H1 (cell line): ENCODE measurements at regions not wholly inside any gene's neighbourhood (a gene's known extent, or its start where the extent isn't known, plus 50 kb on each side); places are given as distances from the start of the nearest gene placed in this dataset.

Experiments
- CTCF ChIA-PET: fragments of 300-600 bp; sonication (Branson Sonifier 250); formaldehyde crosslinking; loops from one replicate; lab custom pipeline; 2021; ENCODE audit not compliant: partially characterized antibody; lab: Charles Lee
- POLR2A ChIA-PET: fragments of 300-600 bp; sonication (Branson Sonifier 250); formaldehyde crosslinking; loops from one replicate; lab custom pipeline; 2021; ENCODE audit warnings: inconsistent platforms; ENCODE audit not compliant: partially characterized antibody; lab: Charles Lee
- DNase-seq, 2 experiments: peaks; one replicate each; pipeline versions ENCODE4 v3.0.0 to v3.0.0-alpha.2; 2010 to 2022; ENCODE audit warnings: low spot score in 2 of 2, low read depth in 1 of 2, mixed read lengths in 1 of 2
- FAIRE-seq: peaks from 2 replicates; lab custom pipeline; 2011; peaks lifted over from hg19 to GRCh38; lab: Jason Lieb, UNC
- H2AFZ ChIP-seq: 2 replicates; pipeline ENCODE4 v1.8.1; 2012; ENCODE audit warnings: low read length, inconsistent platforms
- H2AK5ac ChIP-seq: 2 replicates; pipeline ENCODE4 v1.6.1; 2013; ENCODE audit warnings: low read depth, low read length
- H2BK120ac ChIP-seq: replicated peaks from 2 replicates; pipeline ENCODE3; 2013; ENCODE audit warnings: low read depth, low read length, inconsistent platforms
- H2BK12ac ChIP-seq: 2 replicates; pipeline ENCODE4 v1.6.1; 2013; ENCODE audit warnings: low read depth, low read length
- H2BK15ac ChIP-seq: 2 replicates; pipeline ENCODE4 v1.6.1; 2013; ENCODE audit warnings: low read length
- H2BK20ac ChIP-seq: 2 replicates; pipeline ENCODE4 v1.6.1; 2013; ENCODE audit warnings: low read length
- H2BK5ac ChIP-seq: 2 replicates; pipeline ENCODE4 v1.6.1; 2013; ENCODE audit warnings: low read depth, low read length
- H3K14ac ChIP-seq: 2 replicates; pipeline ENCODE4 v1.6.1; 2013; ENCODE audit warnings: inconsistent platforms; ENCODE audit not compliant: insufficient read length
- H3K18ac ChIP-seq: 2 replicates; pipeline ENCODE4 v1.6.1; 2013; ENCODE audit warnings: low read length; ENCODE audit errors: extremely low read depth
- H3K23ac ChIP-seq: 2 replicates; pipeline ENCODE4 v1.6.1; 2013; ENCODE audit warnings: inconsistent platforms; ENCODE audit not compliant: insufficient read length
- H3K23me2 ChIP-seq: 2 replicates; pipeline ENCODE4 v1.6.1; 2013; ENCODE audit warnings: low read depth, low read length
- H3K27ac ChIP-seq: 2 replicates; pipeline ENCODE4 v1.6.1; 2011; ENCODE audit warnings: low read depth, low read length, inconsistent platforms
- H3K27me3 ChIP-seq, 4 experiments: replicated peaks in 1 of 4; 1 replicate in 1 of 4; 2 replicates in 3 of 4; pipeline versions ENCODE4 v1.6.1 to v1.8.1; 2011 to 2013; ENCODE audit warnings: low read length in 3 of 4, mild to moderate bottlenecking in 3 of 4, inconsistent platforms in 2 of 4, mixed read lengths in 2 of 4, moderate library complexity in 1 of 4; ENCODE audit not compliant: control insufficient read depth in 3 of 4, insufficient read depth in 3 of 4; ENCODE audit errors: extremely low read depth in 1 of 4
- H3K36me3 ChIP-seq, 4 experiments: 2 replicates each; pipeline versions ENCODE4 v1.6.1 to v1.8.1; 2011 to 2013; ENCODE audit warnings: mild to moderate bottlenecking in 4 of 4, low read length in 3 of 4, moderate library complexity in 2 of 4, control low read depth in 1 of 4, inconsistent platforms in 1 of 4; ENCODE audit not compliant: insufficient read depth in 4 of 4, control insufficient read depth in 2 of 4
- H3K4ac ChIP-seq: replicated peaks from 2 replicates; pipeline ENCODE3; 2013; ENCODE audit warnings: low read length, low read depth, mixed read lengths, inconsistent platforms; ENCODE audit not compliant: insufficient read length
- H3K4me1 ChIP-seq, 4 experiments: replicated peaks in 1 of 4; 1 replicate in 1 of 4; 2 replicates in 3 of 4; pipeline versions ENCODE4 v1.6.1 to v1.8.1; 2011 to 2013; ENCODE audit warnings: low read length in 3 of 4, inconsistent platforms in 2 of 4, mixed read lengths in 1 of 4; ENCODE audit not compliant: insufficient read depth in 4 of 4, control insufficient read depth in 3 of 4
- H3K4me2 ChIP-seq, 2 experiments: 2 replicates each; pipeline versions ENCODE4 v1.6.1 to v1.8.1; 2011 to 2013; ENCODE audit warnings: low read depth in 2 of 2, low read length in 2 of 2, control low read depth in 1 of 2, inconsistent platforms in 1 of 2, mild to moderate bottlenecking in 1 of 2; ENCODE audit not compliant: insufficient read depth in 1 of 2
- H3K4me3 ChIP-seq, 4 experiments: fragments of 200-600, 300-600 bp in 1 of 4; sonication (generic), shearing (Covaris generic), sonication (Bioruptor Twin) in 1 of 4; 2 replicates each; pipeline versions ENCODE4 v1.5.1 to v1.8.1; 2011 to 2016; ENCODE audit warnings: low read length in 4 of 4, low read depth in 3 of 4, control low read depth in 2 of 4, inconsistent platforms in 2 of 4, mild to moderate bottlenecking in 2 of 4, mixed read lengths in 1 of 4, moderate library complexity in 1 of 4; ENCODE audit not compliant: insufficient read depth in 2 of 4; ENCODE audit errors: extremely low read depth in 1 of 4
- H3K56ac ChIP-seq: replicated peaks from 2 replicates; pipeline ENCODE3; 2013; ENCODE audit warnings: low read depth, mild to moderate bottlenecking, mixed read lengths, low read length, inconsistent platforms; ENCODE audit not compliant: insufficient read length
- H3K79me1 ChIP-seq: 2 replicates; pipeline ENCODE4 v1.6.1; 2013; ENCODE audit warnings: low read depth, low read length, control low read depth
- H3K79me2 ChIP-seq, 2 experiments: 2 replicates each; pipeline versions ENCODE4 v1.6.1 to v1.8.1; 2012 to 2013; ENCODE audit warnings: low read length in 2 of 2, mild to moderate bottlenecking in 2 of 2, inconsistent platforms in 1 of 2; ENCODE audit not compliant: insufficient read depth in 2 of 2, control insufficient read depth in 1 of 2
- H3K9ac ChIP-seq, 4 experiments: replicated peaks in 1 of 4; 1 replicate in 1 of 4; 2 replicates in 3 of 4; pipeline versions ENCODE4 v1.6.1 to v1.8.1; 2011 to 2013; ENCODE audit warnings: low read depth in 3 of 4, low read length in 3 of 4, control low read depth in 2 of 4, mild to moderate bottlenecking in 2 of 4, moderate library complexity in 2 of 4, inconsistent platforms in 1 of 4; ENCODE audit errors: extremely low read depth in 1 of 4
- H3K9me3 ChIP-seq, 2 experiments: 2 replicates each; pipeline versions ENCODE4 v1.6.1 to v1.8.1; 2012 to 2013; ENCODE audit warnings: mild to moderate bottlenecking in 2 of 2, moderate library complexity in 2 of 2, control low read depth in 1 of 2, inconsistent platforms in 1 of 2, low read depth in 1 of 2, low read length in 1 of 2, mixed read lengths in 1 of 2; ENCODE audit not compliant: insufficient read depth in 2 of 2
- H4K20me1 ChIP-seq, 2 experiments: replicated peaks in 1 of 2; 2 replicates each; pipeline versions ENCODE3 to v1.8.1; 2011 to 2013; ENCODE audit warnings: inconsistent platforms in 2 of 2, low read length in 2 of 2, mild to moderate bottlenecking in 1 of 2; ENCODE audit not compliant: insufficient read depth in 2 of 2, control insufficient read depth in 1 of 2
- H4K5ac ChIP-seq: 2 replicates; pipeline ENCODE4 v1.6.1; 2013; ENCODE audit warnings: low read length, low read depth, mixed read lengths, inconsistent platforms; ENCODE audit not compliant: insufficient read length
- H4K8ac ChIP-seq: 2 replicates; pipeline ENCODE4 v1.8.0; 2013; ENCODE audit warnings: mild to moderate bottlenecking, moderate library complexity, low read length, inconsistent platforms; ENCODE audit not compliant: insufficient read depth; ENCODE audit errors: extremely low read depth
- H4K91ac ChIP-seq: replicated peaks from 2 replicates; pipeline ENCODE3; 2013; ENCODE audit warnings: low read length, mixed read lengths, inconsistent platforms; ENCODE audit not compliant: insufficient read length
- CTCF ChIP-seq, 3 experiments: IDR thresholded peaks; 1 replicate in 2 of 3; 2 replicates in 1 of 3; pipeline versions ENCODE4 v1.5.1 to v1.6.1; 2011; ENCODE audit warnings: low read length in 3 of 3, mild to moderate bottlenecking in 3 of 3, inconsistent platforms in 2 of 3, low read depth in 1 of 3, moderate library complexity in 1 of 3; ENCODE audit not compliant: insufficient read depth in 1 of 3; ENCODE audit errors: control extremely low read depth in 1 of 3
- SAP30 ChIP-seq: fragments of 300-600 bp; sonication (generic); IDR thresholded peaks from 2 replicates; pipeline ENCODE4 v1.7.1; 2012; ENCODE audit warnings: low read length, moderate library complexity, mild to moderate bottlenecking, inconsistent platforms; ENCODE audit not compliant: insufficient read depth, insufficient replicate concordance
- WGBS, 2 experiments: shearing (Covaris generic) in 1 of 2; methylation state at CpG; one replicate each; pipeline versions ENCODE4 v1.1.6 to v1.1.7; 2013 to 2015; ENCODE audit warnings: low lambda C conversion rate in 2 of 2, mixed read lengths in 2 of 2, inconsistent platforms in 1 of 2, low coverage in 1 of 2, missing lambda C conversion rate in 1 of 2; ENCODE audit not compliant: insufficient replicate concordance in 2 of 2, insufficient coverage in 1 of 2, insufficient read length in 1 of 2; ENCODE audit errors: extremely low coverage in 1 of 2, missing lambda C conversion rate in 1 of 2; 5-methylcytosine and 5-hydroxymethylcytosine counted together

GRCh38 chr12:90323217-90323616, 614.6 kb upstream of the ATP2B1 start:
- no peak overlapping the region for H3K56ac ChIP-seq
- H2BK120ac ChIP-seq, result no peak overlapping the region
- WGBS, 2 experiments, result 88% methylated on average over 1 of the region's 1 CpG; no CpG with 5 or more reads in 1 of the 2 experiments
- H3K4me3 ChIP-seq, result no peak overlapping the region
- H2BK20ac ChIP-seq, result no peak overlapping the region
- no peak overlapping the region for H3K14ac ChIP-seq
- no peaks in the 10 kb centered on the region for H4K20me1 ChIP-seq
- 0 out of 8 replicates have a peak, but pooled peaks cover 0 to 3% (median 0%) of the 10 kb centered on the region in 4 experiments for H3K36me3 ChIP-seq
- no peak overlapping the region for H2BK5ac ChIP-seq
- H4K5ac ChIP-seq, result no peak overlapping the region
- DNase-seq, result no peak
- TF ChIP-seq CTCF (IDR thresholded peaks at IDR 0.05; ENCODE audit: control extremely low read depth in 1 of 3, insufficient read depth in 1 of 3, low read depth in 1 of 3, low read length in 3 of 3) (no peak), SAP30 (no peak)
- H2BK12ac ChIP-seq, result no peak overlapping the region
- peaks cover 0 to 3% (median under 1%) of the 10 kb centered on the region in 4 experiments; a peak in 1 of 7 replicates for H3K4me1 ChIP-seq
- ChIA-PET CTCF (no interaction called here), POLR2A (no interaction called here)
- H3K4ac ChIP-seq, result no peak overlapping the region
- H4K91ac ChIP-seq, result no peak overlapping the region
- peaks cover 0 to 3% of the 10 kb centered on the region in 2 experiments; a peak in 2 of 4 replicates for H3K9me3 ChIP-seq
- no peak overlapping the region for H3K9ac ChIP-seq
- H4K8ac ChIP-seq, result no peak overlapping the region
- H3K79me1 ChIP-seq, result no peaks in the 10 kb centered on the region
- H3K4me2 ChIP-seq, result no peak overlapping the region
- no peaks in the 10 kb centered on the region for H3K23me2 ChIP-seq
- no peak for FAIRE-seq
- H3K27ac ChIP-seq, result no peak overlapping the region
- H3K18ac ChIP-seq, result no peak overlapping the region
- H3K23ac ChIP-seq, result no peak overlapping the region
- H3K27me3 ChIP-seq, result no peaks in the 10 kb centered on the region
- H2AK5ac ChIP-seq, result no peak overlapping the region
- H3K79me2 ChIP-seq, result no peaks in the 10 kb centered on the region
- H2BK15ac ChIP-seq, result no peak overlapping the region
- H2AFZ ChIP-seq, result no peak overlapping the region
